ENCODE measurements at regions not wholly inside any gene's neighbourhood (a gene's known extent, or its start where the extent isn't known, plus 50 kb on each side); places are given as distances from the start of the nearest gene placed in this dataset.

DNA sequence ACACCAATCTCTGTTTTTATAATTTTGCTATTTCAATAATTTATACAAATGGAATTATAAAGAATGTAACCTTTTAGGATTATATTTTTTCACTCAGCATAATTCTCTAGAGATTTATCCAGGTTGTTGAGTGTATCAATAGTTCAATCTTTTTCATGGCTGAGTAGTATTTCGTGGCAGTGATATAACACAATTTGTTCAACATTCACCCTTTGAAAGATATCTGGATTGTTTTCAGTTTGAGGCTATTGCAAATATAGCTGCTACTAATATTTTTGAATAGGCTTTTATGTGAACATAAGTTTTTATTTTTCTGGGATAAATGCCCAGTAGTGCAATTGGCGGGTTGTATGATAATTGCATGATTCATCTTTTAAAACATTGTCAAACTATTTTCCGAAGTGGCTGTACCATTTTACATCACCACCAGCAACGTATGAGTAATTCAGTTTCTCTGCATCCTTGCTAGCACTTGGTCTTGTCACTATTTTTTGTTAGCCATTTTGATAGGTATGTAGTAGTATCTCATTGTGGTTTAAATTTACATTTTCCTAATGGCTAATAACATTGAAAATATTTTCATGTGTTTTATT is 55.6 kb upstream of the ABCD3 start:
- TF ChIP-seq, protein P1, sequence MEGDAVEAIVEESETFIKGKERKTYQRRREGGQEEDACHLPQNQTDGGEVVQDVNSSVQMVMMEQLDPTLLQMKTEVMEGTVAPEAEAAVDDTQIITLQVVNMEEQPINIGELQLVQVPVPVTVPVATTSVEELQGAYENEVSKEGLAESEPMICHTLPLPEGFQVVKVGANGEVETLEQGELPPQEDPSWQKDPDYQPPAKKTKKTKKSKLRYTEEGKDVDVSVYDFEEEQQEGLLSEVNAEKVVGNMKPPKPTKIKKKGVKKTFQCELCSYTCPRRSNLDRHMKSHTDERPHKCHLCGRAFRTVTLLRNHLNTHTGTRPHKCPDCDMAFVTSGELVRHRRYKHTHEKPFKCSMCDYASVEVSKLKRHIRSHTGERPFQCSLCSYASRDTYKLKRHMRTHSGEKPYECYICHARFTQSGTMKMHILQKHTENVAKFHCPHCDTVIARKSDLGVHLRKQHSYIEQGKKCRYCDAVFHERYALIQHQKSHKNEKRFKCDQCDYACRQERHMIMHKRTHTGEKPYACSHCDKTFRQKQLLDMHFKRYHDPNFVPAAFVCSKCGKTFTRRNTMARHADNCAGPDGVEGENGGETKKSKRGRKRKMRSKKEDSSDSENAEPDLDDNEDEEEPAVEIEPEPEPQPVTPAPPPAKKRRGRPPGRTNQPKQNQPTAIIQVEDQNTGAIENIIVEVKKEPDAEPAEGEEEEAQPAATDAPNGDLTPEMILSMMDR (conservative IDR thresholded peaks at IDR 0.05), result no peak
- Mint-ChIP-seq H3K4me1 (no peaks in the 10 kb centered on the region), H3K27ac (ENCODE audit: unreplicated experiment) (no peak overlapping the region), H3K27me3 (ENCODE audit: low read depth) (peaks cover 11% of the 10 kb centered on the region), H3K4me3 (no peak overlapping the region), H3K36me3 (ENCODE audit: low read depth) (no peaks in the 10 kb centered on the region), H3K9me3 (peaks cover 12% of the 10 kb centered on the region)
- DNase-seq (ENCODE audit: low read depth, low spot score), result no peak

DNA sequence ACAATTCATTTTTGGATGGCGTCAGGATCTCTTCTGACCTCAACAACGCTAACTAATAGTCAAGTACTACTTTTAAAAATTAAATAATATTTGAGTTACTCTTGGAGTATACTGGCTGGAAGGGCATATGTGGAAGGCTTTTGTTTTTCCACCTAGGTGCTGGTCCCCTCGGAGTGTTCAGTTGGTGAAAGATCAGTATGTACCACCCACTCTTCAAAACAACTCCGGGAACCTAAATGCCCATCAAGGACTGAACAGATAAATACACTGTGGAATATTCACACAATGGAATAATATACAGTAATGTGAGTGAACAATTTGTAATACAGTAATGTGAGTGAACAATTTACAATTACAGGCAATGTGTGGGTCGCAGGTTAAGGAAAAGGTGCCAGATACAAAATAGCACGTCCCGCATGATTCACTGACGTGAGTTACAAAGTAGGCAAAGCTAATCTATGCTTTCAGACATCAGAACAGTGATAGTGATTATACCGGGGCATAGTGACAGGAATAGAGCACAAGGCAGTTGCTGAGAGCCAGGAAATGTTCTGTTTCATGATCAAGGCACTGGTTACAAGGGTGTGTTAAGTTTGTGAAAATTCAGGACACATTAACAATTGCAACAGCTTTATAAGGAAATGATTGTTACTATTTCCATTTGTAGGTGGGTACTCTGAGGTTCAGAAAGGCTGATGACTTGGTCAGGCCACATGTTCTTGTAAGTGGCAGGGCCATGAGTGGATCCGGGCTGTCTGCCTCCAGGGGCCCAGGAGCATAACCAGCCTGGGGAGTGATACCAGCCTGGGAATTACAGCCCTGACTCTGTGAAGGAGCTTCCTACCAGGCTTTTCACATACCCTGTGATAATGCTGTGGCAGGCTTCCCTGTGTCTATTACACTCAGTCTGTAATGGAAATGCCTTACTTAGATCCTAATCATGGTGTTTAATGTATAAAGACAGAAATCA is 59.3 kb upstream of the ABCD3 start:
- H3K4me3 Mint-ChIP-seq, result no peak overlapping the region
- H3K27me3 Mint-ChIP-seq (ENCODE audit: low read depth), result no peaks in the 10 kb centered on the region
- H3K4me1 Mint-ChIP-seq, result no peaks in the 10 kb centered on the region
- TF ChIP-seq, protein P1 (conservative IDR thresholded peaks at IDR 0.05), result no peak
- H3K9me3 Mint-ChIP-seq, result peaks cover 7% of the 10 kb centered on the region
- H3K27ac Mint-ChIP-seq (ENCODE audit: unreplicated experiment), result no peak overlapping the region
- no peaks in the 10 kb centered on the region for H3K36me3 Mint-ChIP-seq (ENCODE audit: low read depth)
- no peak for DNase-seq (ENCODE audit: low read depth, low spot score)

DNA sequence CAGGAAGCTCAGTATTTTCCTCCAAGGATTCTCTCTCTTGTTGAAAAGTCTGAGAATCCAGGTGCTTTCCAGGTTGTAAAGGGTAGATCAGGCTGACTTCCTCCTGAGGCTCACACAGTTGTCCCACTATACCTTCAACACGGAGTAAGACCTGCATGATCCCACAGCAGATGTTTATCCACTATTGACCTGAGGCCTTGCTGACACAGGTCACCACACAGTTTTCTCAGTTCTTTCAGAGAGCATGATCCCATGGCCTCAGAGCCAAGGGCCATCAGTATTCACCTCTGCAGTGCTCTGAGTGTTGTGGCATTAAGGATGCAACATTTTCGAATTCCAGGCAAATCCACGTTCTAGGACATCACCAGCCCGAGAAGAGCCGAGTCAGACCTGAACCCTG is 60.5 kb upstream of the ABCD3 start:
- Mint-ChIP-seq H3K27ac (ENCODE audit: unreplicated experiment) (no peak overlapping the region), H3K4me3 (no peak overlapping the region), H3K4me1 (no peaks in the 10 kb centered on the region), H3K9me3 (no peaks in the 10 kb centered on the region), H3K36me3 (ENCODE audit: low read depth) (no peaks in the 10 kb centered on the region), H3K27me3 (ENCODE audit: low read depth) (no peaks in the 10 kb centered on the region)
- TF ChIP-seq, protein P1 (conservative IDR thresholded peaks at IDR 0.05), result no peak
- no peak for DNase-seq (ENCODE audit: low read depth, low spot score)

DNA sequence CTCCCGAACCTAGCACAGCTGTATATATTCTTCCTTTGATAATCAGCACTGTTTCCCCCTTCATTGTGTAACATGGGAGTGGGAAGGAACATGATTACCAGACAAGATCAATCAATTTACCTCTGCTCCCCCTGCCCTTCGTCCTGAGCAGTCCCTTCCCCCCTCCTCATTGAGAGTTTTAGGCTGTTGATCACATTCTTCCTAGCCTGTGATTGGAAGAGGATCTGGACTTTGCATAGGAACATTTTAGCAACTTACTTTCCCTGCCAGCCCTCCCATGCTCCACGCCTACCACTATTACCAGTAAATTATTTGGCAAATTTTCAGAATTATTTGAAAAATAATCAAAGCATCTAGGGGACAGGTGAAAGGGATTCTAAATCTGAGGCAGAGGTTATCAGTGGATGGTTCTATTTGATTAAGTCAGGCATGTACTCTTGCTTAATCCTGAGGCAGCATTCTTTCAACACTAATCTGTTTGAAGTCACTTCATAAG is 62.7 kb upstream of the ABCD3 start:
- no peaks in the 10 kb centered on the region for H3K4me1 Mint-ChIP-seq
- TF ChIP-seq, protein P1 (conservative IDR thresholded peaks at IDR 0.05), result no peak
- H3K27ac Mint-ChIP-seq (ENCODE audit: unreplicated experiment), result no peak overlapping the region
- no peak overlapping the region for H3K4me3 Mint-ChIP-seq
- no peak for DNase-seq (ENCODE audit: low read depth, low spot score)
- H3K9me3 Mint-ChIP-seq, result no peaks in the 10 kb centered on the region
- H3K36me3 Mint-ChIP-seq (ENCODE audit: low read depth), result no peaks in the 10 kb centered on the region
- H3K27me3 Mint-ChIP-seq (ENCODE audit: low read depth), result no peaks in the 10 kb centered on the region

DNA sequence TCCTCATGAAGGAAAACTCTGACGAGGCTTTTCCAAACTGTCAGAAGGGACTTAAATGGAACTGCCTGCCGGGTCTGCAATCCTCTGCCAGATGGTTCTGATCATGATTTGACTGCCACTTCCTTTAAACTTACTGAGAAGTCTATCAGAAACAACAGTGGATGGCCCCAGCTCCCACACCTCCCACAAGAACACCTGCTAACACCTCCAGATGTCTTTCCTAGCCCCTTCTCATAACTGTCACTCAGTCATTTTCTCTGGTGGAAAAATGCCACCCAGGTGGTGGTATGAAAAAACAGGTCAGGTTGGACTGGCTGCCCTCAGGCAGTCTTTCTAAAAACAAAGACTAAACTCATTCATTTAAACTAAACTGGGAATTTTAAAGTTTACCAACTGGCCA is 66.7 kb upstream of the ABCD3 start:
- TF ChIP-seq, protein P1 (conservative IDR thresholded peaks at IDR 0.05), result no peak
- H3K4me3 Mint-ChIP-seq, result no peak overlapping the region
- no peak for DNase-seq (ENCODE audit: low read depth, low spot score)
- no peak overlapping the region for H3K27ac Mint-ChIP-seq (ENCODE audit: unreplicated experiment)
- H3K4me1 Mint-ChIP-seq, result peaks cover 4% of the 10 kb centered on the region
- no peaks in the 10 kb centered on the region for H3K36me3 Mint-ChIP-seq (ENCODE audit: low read depth)
- H3K9me3 Mint-ChIP-seq, result no peaks in the 10 kb centered on the region
- H3K27me3 Mint-ChIP-seq (ENCODE audit: low read depth), result no peaks in the 10 kb centered on the region
